ENCODE measurements at regions not wholly inside any gene's neighbourhood (a gene's known extent, or its start where the extent isn't known, plus 50 kb on each side); places are given as distances from the start of the nearest gene placed in this dataset.
"Not testable (repeated sequence)": the region's sequence is repeated elsewhere in the genome, so short reads cannot be mapped to it uniquely, and the experiment has no call there.

DNA sequence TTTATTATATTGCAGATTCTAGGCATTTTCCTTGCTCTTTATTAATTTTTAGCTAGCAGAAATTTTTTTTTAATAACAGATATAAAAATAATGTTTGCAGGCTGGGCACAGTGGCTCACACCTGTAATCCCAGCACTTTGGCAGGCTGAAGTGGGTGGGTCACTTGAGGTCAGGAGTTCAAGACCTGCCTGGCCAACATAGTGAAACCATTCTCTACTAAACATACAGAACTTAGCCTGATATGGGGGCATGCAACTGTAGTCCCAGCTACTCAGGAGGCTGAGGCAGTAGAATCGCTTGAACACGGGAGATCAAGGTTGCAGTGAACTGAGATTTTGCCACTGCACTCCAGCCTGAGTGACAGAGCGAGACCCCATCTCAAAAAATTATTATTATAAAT lies 304.6 kb upstream of the KCND2 start:
- not testable (repeated sequence) for DNase-seq

DNA sequence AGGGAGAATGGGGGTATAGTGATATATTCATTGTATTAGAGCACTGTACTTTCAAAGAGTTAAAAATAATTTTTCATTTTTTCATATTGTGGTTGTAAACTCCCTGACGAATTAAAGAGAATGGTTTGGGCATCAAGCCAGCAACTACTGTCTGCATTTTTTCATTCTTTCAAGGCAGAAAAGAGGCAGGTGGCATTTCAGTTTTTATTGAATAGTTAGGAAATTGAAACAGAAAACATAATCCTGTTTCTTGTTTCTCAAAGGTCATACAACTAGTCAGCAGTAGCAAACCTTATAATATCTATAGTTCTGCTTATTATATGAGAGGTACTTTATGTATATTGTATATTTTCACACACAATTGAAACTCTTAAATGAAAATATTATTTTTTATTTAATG lies 303.9 kb upstream of the KCND2 start:
- no peak for DNase-seq

DNA sequence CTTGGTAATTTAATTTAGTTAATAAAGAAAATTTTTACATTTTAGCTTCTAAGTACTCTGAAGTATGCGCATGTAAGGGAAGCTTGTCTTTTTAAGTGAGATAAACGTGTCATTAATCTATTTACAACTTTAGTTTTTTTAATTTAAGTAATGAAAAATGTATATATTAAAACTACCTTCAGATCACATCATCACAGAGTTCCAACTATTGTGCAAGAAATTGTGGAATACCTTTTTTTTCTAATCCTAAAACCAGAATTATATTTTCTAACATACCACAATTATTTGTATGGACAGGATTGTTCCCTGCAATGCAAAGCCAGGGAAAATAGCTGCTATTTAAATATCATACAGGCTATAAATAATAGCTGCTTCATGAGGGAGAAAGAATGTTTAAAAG lies 303.2 kb upstream of the KCND2 start:
- DNase-seq = no peak

DNA sequence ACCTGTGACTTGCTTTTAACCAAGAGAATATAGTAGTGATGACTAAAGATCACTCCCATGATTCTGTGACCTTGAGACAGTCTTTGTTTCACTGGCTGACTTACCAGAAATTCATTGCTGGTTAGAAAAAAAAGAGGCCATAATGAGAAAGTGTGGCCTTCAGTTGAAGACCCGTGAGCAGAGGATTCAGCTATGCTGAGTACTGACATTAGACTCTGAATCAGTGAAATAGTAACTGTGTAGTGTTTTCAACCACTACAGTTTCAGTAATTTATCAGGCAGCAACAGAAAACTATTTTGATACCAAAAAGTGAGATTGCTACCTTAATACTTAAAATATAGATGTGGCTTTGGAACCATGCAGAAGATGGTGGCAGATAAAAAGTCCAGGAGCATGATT lies 298.0 kb upstream of the KCND2 start:
- no peak for DNase-seq

DNA sequence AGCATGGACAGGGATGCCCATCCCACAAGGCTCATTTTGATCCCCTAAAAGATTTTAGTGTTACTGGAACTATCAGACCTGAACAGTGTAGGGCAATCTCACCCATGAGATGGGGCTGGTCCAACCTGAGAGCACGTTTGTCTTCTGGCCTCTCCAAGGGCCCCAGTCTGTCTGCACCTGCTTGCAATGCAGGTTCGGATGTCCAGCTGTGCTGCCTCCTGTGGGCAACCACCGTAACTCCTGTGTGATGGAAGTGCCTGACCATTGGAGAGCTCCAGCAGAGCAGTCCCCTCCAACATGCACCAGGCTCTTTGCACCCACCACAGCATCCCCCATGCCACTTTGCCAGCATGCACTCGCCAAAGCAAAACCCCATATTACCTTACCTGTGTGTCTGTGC lies 290.1 kb upstream of the KCND2 start:
- DNase-seq = no peak

DNA sequence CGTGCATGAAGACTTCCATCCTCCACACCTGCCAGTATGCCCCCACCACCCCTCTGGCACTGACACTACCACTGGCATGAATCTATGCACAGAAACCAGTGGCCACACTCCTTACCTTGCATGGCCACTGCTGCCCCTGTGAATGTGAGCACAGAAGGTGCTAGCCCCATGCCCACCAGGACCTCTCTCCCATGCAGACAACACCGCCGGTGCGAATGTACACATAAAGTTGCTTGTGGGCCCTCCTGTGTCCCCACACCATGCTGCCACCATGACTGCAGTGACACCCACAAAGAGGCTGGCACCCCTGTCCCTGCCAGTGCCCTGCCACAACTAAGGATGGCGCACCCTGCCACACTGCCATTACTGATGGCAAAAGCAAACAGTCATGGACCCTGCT lies 289.5 kb upstream of the KCND2 start:
- DNase-seq = no peak

DNA sequence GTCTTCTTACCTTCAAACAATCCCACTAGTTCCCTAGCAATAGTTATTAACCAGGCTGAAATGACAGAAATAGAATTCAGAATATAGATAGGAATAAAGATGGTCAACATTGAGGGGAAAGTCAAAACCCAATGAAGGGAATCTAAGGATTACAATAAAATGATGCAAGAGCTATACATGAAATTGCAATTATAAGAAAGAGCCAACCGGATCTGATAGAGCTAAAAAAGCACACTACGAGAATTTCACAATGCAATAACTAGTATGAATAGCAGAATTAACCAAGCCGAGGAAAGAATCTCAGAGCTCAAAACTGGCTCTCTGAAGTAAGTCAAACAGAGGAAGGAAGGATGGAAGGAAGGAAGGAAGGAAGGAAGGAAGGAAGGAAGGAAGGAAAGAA lies 288.7 kb upstream of the KCND2 start:
- DNase-seq = no peak

DNA sequence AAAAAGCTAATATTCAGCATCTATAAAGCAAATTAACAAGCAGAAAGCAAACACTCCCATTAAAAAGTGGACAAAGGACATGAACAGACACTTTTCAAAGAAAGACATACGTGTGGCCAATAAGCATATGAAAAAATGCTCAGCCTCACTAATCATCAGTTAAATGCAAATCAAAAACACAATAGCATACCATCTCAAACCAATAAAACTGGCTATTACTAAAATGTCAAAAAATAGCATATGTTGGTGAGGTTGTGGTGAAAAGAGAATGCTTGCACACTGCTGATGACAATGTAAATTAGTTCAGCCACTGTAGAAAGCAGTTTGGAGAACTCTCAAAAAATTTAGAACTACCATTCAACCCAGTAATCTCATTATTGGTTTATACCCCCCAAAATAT lies 284.6 kb upstream of the KCND2 start:
- no peak for DNase-seq

DNA sequence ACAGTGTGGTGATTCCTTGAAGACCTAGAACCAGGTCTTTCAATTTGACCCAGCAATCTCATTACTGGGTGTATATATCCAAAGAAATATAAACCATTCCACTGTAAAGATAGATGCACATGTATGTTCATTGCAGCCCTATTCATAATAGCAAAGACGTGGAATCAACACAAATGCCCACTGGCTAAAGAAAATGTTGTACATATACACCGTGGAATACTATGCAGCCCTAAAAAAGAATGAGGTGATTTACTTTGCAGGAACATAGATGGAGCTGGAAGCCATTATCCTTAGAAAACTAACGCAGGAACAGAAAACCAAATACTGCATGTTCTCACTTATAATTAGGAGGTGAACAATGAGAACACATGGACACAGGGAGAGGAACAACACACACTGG lies 278.0 kb upstream of the KCND2 start:
- no peak for DNase-seq

DNA sequence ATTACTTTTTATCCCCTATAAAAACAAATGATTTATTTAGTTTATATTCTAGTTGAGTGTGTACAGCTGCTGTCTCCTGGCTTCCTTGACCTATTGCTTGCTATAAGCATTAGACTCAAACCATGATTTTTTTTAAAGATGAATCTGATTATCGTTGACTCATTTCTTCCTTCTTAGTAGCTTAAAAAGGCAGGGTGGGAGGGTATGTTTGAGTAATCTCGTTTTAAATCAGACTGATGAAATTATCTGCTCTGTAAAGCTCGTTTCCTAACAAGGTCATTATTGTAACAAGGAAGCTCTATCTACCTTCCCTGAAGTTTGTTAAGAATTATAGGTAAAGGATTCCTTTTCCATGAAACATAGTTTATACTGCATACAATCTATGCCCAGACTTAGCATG lies 276.3 kb upstream of the KCND2 start:
- DNase-seq = no peak

DNA sequence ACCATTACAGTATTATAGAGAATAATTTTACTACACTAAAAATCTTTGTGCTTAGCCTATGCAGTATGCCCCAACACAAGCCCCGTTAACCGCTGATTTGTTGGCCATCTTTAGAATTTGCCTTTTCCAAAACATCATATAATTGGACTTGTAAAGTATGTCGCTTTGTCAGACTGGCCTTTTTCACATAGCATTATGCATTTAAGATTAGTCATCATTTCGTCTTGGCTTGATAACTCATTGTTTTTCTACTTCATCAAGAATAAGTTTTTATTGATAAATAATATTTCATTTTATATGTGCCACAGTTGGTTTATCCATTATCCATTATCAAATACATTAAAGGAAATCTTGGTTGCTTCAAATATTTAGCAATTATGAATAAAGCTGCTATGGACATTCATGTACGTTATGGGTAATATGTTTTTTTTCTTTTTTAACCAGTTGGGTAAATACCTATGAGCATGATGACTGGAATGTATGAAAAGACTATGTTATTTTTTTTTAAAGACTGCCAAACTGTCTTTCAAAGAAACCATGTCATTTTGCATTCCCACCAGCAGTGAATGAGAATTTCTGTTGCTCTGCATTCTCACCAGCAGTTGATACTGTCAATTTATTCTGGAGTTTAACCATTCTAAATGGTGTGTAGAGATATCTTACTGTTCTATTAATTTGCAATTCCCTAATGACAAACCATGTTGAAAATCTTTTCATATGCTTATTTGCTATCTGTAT lies 273.1 kb upstream of the KCND2 start:
- DNase-seq = no peak

DNA sequence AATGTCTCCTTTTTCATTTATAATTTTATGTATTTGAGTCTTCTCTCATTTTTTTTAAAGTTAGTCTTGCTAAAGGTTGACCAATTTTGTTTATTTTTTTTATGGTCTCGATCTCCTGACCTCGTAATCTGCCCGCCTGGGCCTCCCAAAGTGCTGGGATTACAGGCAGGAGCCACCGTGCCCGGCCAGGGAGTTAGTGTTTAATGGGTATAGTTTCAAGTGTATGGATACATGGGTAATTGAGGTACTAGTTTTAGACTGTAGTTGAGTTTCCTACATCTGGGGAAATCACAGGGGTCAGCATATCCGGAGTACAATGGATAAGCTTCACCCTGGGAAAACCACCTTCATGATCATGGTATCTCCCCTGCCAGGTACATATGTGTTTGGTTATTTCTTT lies 267.3 kb upstream of the KCND2 start:
- DNase-seq = no peak

DNA sequence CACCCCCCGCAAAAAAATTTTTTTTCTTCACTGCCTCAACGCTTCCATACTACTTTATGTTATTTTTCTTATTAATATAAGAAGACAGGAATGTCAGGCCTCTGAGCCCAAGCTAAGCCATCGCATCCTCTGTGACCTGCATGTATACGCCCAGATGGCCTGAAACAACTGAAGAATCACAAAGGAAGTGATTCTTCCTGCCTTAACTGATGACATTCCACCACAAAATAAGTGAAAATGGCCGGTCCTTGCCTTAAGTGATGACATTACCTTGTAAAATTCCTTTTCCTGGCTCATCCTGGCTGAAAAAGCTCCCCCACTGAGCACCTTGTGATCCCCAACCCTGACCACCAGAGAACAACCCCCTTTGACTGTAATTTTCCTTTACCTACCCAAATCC lies 258.7 kb upstream of the KCND2 start:
- not testable (repeated sequence) for DNase-seq

DNA sequence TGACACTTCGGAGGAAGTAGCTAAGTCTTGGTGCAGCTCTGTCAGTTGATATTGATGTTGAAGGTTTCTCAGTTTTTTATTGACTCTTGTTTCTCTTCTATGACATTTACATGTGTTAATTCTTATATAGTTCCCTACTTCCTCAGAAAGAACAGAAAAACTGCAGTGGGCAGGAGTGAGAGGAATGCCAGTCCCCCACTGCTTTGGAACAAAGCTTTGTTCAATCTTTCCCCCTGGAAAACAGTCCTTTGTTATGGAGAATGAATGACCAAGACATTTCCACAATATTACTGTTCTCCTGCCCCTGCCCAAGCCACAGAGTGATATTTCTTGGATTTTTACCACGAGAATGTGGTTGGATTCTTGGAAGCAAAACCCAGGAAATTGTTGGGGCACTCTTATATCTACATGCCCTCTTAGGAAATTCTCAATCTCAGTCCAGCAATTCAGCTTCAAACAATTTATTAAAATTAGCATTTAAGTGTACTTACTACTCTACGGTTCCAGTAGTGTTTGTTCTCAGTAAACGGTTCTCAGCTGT lies 258.0 kb upstream of the KCND2 start:
- DNase-seq = no peak

DNA sequence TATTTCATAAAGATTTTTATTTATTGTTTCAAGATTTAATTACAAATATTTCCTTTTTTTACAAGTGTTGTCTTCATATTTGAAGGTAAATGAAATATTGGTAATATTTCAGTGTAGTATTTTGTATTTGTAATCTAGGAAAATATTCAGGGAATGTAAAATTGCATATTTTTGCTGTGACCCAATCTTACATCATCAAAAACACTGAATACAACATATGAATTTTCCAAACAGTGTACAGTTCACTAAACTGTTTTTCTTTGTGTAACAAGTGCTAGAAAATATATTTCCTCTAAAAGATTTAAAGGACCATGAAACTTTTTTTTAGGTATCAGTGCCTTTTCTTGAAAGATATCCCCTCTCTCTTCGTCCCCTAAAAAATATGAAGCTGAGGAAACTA lies 251.9 kb upstream of the KCND2 start:
- no peak for DNase-seq

DNA sequence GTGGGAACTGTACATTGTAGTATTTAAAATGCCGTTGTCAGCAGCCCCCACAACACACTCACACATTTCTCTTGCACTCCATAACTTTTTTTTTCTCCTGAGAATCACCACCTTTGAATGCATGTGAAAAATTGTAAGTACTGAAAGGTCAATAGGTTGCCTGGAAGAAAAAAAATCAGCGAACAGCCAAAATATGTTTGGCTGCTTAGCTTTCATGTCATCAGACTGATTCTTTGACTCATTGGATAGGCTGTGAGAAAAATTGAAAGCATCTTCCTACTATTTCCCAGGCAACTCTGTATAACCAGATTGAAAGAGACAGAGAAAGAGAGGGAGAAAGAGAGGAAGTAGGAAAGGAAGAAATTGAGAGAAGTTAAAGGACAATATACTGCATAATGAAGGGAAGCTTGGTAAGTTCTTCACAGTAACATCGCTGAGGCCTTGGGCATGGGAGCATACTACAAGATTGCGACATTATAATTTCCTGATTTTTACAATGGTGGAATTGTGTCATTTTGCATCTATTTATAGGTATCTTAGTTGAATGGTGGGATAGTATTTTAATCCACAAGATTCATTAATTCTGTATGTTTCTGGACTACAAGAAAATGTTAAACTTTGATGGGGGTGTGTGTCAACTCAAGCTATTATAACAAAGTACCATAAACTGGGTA lies 249.3 kb upstream of the KCND2 start:
- no peak for DNase-seq

DNA sequence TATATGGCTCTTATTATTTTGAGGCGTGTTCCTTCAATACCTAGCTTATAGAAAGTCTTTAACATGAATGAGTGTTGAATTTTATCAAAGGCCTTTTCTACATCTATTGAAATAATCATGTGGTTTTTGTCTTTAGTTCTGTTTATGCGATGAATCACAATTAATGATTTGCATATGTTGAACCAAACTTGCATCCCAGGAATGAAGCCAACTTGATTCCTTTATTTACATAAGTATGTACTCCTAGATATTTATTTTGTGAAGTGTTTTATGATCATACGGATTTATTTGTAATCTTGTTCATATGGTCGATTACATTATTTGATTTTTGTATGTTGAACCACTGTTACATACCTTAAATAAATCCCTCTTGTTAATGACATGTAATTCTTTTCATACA lies 244.3 kb upstream of the KCND2 start:
- DNase-seq = no peak

DNA sequence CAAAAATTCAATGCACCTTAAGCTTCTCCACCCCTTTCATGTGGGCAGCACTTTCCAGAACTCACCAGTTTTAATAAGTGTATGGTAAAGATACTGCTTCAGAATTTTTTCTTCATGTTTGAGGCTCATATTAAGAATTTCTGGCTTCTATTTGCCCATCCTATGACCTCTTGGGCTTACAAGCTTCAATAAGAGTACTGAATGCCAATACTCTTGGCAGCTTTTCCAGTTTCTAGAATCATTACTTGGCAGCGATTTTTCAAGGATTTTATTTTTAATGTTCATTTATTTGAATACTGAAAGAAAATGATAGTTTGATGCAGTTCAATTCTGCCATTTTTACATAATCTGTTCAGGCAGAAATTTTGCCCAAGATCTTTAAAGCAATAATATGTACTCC lies 242.1 kb upstream of the KCND2 start:
- DNase-seq = no peak

DNA sequence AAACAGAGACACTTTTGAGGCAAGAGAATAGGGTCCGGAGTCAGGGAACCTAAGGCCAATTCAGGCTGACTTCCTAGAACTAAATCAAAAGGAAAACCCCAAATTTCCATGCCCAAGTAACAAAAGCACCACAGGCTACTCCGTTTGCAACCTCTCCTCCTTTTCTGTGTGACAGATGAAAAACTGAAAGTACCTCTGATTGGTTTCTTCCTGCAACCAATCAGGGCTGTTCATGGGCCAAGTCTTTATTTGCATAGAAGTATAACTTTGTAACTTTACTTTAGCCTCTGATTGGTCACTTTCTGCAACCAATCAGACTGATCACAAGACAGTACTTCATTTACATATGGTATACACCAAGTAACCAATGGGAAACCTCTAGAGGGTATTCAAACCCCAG lies 239.9 kb upstream of the KCND2 start:
- DNase-seq = no peak

DNA sequence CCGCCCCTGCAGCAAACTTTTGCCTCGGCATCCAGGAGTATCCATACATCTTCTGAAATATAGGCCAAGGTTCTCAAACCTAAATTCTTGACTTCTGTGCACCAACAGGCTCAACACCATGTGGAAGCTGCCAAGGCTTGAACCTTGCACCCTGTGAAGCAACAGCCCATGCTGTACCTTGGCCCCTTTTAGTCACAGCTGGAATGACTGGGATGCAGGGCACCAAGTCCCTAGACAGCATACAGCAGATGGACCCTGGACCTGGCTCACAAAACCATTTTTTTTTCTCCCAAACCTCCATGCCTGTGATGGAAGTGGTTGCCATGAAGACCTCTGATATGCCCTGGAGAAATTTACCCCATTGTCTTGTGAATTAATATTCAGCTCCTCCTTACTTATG lies 233.8 kb upstream of the KCND2 start:
- no peak for DNase-seq

DNA sequence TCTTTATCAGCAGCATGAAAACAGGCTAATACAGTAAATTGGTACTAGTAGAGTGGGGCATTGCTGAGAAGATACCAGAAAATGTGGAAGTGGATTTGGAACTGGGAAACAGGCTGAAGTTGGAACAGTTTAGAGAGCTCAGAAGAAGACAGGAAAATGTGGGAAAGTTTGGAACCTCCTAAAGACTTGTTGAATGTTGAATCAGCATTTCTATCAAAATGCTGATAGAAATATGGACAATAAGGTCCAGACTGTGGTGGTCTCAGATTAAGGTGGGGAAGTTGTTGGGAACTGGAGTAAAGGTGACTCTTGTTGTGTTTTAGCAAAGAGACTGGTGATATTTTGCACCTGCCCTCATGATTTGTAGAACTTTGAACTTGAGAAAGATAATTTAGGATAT lies 231.2 kb upstream of the KCND2 start:
- DNase-seq = no peak

DNA sequence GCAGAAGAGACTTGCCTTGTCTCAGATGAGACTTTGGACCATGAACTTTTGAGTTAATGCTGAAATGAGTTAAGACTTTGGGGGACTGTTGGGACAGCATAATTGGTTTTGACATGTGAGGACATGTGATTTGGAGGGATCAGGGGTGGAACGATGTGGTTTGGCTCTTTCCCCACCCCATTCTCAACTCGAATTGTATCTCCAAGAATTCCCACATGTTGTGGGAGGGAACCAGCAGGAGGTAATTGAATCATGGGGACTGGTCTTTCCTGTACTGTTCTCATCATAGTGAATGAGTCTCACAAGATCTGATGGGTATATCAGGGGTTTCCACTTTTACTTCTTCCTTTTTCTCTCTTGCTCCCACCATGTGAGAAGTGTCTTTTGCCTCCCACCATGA lies 229.7 kb upstream of the KCND2 start:
- no peak for DNase-seq

DNA sequence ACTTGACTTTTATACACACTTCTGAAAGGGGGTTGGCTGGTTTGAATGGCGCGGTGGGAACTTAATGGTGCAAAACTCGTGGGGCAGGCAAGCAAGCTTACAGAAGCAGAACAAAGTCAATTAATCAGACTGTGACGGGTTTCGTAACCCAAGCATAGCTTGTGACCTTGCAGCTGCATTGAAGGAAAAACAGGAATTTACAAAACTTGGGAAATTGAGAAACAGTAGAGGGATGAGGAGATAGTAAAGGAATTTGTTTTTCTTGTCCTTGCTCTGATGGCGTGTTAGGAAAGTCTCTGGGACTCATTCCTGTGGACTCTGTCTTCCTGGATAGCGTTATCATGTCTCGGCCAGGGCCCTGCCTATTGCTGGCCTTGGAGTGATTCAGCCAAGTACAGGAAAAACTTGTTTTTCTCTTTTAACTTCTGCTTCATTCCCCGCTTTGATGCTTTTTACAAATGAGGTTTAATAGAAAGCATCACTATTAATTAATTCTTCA lies 220.0 kb upstream of the KCND2 start:
- DNase-seq = no peak

DNA sequence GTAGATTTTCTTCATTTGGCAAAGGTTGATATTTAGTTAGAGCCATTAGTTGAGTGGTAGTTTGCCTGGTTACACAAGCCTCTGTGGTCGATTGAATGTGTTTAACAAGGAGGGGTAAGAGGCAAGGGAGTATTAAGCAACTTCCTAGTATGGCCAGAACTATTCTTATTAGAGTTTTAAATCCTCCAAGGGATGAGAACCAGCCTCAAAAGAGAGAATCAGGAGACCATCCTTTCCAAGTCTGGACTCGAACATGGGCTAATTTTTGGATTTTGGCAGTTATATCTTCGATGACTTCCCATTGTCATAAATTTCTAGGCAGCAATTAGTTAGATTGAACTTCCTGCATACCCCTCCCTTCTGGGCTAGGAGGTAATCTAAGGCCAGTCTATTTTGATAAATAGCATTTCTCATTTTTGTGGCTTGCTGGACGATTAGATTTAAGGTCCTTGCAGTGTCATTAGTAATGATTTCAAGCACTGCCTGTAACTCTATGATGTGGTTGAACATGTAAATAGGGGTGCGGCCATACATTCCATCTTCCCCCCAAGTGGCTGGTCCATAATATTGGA lies 219.5 kb upstream of the KCND2 start:
- no peak for DNase-seq

Measured in NCI-H2227 treated with DMSO at 0.1 percent for 48 hours (cell line).